Osteoblast (primary cell): ENCODE measurements at regions not wholly inside any gene's neighbourhood (a gene's known extent, or its start where the extent isn't known, plus 50 kb on each side); places are given as distances from the start of the nearest gene placed in this dataset.
"Not testable (repeated sequence)": the region's sequence is repeated elsewhere in the genome, so short reads cannot be mapped to it uniquely, and the experiment has no call there.

Source experiments
- DNase-seq: peaks from one replicate; pipeline ENCODE4 v3.0.0; 2011; ENCODE audit warnings: low spot score, mixed read lengths; ENCODE audit not compliant: insufficient read length; ENCODE audit errors: missing footprints
- H2AFZ ChIP-seq: 2 replicates; pipeline ENCODE4 v1.6.0; 2011; ENCODE audit warnings: mild to moderate bottlenecking, low read length
- H3K27ac ChIP-seq: 2 replicates; pipeline ENCODE4 v1.5.1; 2011; ENCODE audit warnings: mild to moderate bottlenecking, low read depth, low read length, moderate library complexity
- H3K27me3 ChIP-seq: 2 replicates; pipeline ENCODE4 v1.6.0; 2012; ENCODE audit warnings: mild to moderate bottlenecking, control low read depth, inconsistent platforms, low read length, moderate library complexity; ENCODE audit not compliant: insufficient read depth
- H3K36me3 ChIP-seq: 2 replicates; pipeline ENCODE4 v1.5.1; 2011; ENCODE audit warnings: mild to moderate bottlenecking, low read length, control low read depth, moderate library complexity; ENCODE audit not compliant: insufficient read depth
- H3K4me1 ChIP-seq: 2 replicates; pipeline ENCODE4 v1.5.1; 2011; ENCODE audit warnings: mild to moderate bottlenecking, low read length, control low read depth, moderate library complexity; ENCODE audit not compliant: insufficient read depth
- H3K4me2 ChIP-seq: 2 replicates; pipeline ENCODE4 v1.6.0; 2011; ENCODE audit warnings: mild to moderate bottlenecking, low read length; ENCODE audit not compliant: insufficient read depth
- H3K4me3 ChIP-seq: fragments of 200-600 bp; sonication (generic); 3 replicates; pipeline ENCODE4 v1.5.1; 2012; ENCODE audit warnings: mild to moderate bottlenecking, low read length, inconsistent platforms; ENCODE audit not compliant: insufficient read depth
- H3K79me2 ChIP-seq: 2 replicates; pipeline ENCODE4 v1.6.0; 2012; ENCODE audit warnings: mild to moderate bottlenecking, low read length, control low read depth, inconsistent platforms; ENCODE audit not compliant: insufficient read depth
- H3K9me3 ChIP-seq: 2 replicates; pipeline ENCODE4 v1.5.1; 2011; ENCODE audit warnings: low read depth, low read length, control low read depth
- H4K20me1 ChIP-seq: 2 replicates; pipeline ENCODE4 v1.6.0; 2012; ENCODE audit warnings: mild to moderate bottlenecking, low read length, control low read depth; ENCODE audit not compliant: insufficient read depth
- TF ChIP-seq, protein P1 (sequence below): IDR thresholded peaks from 2 replicates; pipeline ENCODE4 v1.5.1; 2011; ENCODE audit warnings: mild to moderate bottlenecking, low read depth, low read length, moderate library complexity; ENCODE audit errors: extremely low read depth

DNA sequence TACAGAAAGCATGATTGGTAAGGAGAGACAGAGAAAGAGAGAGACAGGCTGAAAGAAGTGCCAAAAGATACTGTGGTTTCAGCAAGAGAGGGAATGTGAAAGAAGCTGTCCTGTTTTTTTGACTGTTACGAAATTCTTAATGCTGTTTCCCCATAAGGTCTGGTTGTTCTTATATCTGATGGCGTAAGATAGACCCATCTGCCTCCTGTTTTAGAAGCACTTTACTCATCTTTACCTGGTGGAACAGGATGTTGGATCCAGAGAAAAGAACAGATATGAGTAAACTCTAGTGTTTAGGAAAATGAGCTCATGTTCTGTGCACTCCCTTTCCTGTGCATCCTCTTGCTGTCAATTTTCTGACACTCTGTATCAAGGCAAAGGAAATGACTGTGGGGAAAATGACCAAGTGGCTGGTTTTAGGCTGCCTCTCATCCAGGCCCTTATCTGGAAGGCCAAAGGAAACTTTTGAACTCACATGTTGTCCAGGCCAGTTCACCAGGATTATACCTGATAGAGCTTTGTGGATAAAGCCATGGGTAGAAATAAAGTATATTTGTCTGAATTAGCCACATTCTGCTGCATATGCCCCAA lies 311.7 kb upstream of the HTR2C start:
- Histone ChIP-seq H3K9me3 (peaks cover 4% of the 10 kb centered on the region), H3K36me3 (no peaks in the 10 kb centered on the region), H3K4me3 (no peak overlapping the region), H3K4me1 (no peaks in the 10 kb centered on the region), H3K79me2 (no peaks in the 10 kb centered on the region), H3K27ac (no peak overlapping the region), H4K20me1 (no peaks in the 10 kb centered on the region), H3K4me2 (no peak overlapping the region), H3K27me3 (no peaks in the 10 kb centered on the region), H2AFZ (no peak overlapping the region)
- no peak for DNase-seq
- TF ChIP-seq, protein P1, sequence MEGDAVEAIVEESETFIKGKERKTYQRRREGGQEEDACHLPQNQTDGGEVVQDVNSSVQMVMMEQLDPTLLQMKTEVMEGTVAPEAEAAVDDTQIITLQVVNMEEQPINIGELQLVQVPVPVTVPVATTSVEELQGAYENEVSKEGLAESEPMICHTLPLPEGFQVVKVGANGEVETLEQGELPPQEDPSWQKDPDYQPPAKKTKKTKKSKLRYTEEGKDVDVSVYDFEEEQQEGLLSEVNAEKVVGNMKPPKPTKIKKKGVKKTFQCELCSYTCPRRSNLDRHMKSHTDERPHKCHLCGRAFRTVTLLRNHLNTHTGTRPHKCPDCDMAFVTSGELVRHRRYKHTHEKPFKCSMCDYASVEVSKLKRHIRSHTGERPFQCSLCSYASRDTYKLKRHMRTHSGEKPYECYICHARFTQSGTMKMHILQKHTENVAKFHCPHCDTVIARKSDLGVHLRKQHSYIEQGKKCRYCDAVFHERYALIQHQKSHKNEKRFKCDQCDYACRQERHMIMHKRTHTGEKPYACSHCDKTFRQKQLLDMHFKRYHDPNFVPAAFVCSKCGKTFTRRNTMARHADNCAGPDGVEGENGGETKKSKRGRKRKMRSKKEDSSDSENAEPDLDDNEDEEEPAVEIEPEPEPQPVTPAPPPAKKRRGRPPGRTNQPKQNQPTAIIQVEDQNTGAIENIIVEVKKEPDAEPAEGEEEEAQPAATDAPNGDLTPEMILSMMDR: no peak

DNA sequence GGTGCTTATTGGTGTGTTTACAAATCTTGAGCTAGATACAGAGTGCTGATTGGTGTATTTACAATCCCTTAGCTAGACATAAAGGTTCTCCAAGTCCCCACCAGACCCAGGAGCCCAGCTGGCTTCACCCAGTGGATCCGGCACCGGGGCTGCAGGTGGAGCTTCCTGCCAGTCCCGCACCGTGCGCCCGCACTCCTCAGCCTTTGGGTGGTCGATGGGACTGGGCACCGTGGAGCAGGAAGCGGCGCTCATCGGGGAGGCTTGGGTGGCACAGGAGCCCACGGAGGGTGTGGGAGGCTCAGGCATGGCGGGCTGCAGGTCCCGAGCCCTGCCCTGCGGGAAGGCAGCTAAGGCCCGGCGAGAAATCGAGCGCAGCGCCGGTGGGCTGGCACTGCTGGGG lies 313.5 kb upstream of the HTR2C start:
- not testable (repeated sequence) for H3K4me1 ChIP-seq, H4K20me1 ChIP-seq, H3K27me3 ChIP-seq, H3K27ac ChIP-seq, H3K9me3 ChIP-seq, H3K36me3 ChIP-seq, DNase-seq, H3K4me2 ChIP-seq, H3K79me2 ChIP-seq, H3K4me3 ChIP-seq, H2AFZ ChIP-seq

DNA sequence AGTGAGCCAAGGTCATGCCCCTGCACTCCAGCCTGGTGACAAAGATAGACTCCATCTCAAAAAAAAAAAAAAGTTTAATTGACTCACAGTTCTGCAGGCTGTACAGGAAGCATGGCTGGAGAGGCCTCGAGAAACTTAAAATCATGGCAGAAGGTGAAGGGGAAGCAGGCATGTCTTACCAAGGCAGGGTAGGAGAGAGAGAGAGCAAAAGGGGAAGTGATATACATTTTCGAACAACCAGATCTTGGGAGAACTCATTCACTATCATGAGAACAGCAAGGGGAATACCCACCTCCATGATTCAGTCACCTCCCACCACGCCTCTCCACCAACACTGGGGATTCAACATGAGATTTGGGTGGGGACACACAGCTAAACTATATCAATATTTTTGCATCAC lies 315.2 kb upstream of the HTR2C start:
- no peaks in the 10 kb centered on the region for H3K4me1 ChIP-seq
- no peaks in the 10 kb centered on the region for H3K79me2 ChIP-seq
- TF ChIP-seq, protein P1: no peak
- H3K27ac ChIP-seq: no peak overlapping the region
- H4K20me1 ChIP-seq: no peaks in the 10 kb centered on the region
- H3K27me3 ChIP-seq: no peaks in the 10 kb centered on the region
- no peak overlapping the region for H3K4me3 ChIP-seq
- DNase-seq: no peak
- H3K9me3 ChIP-seq: peaks cover 4% of the 10 kb centered on the region
- H3K36me3 ChIP-seq: no peaks in the 10 kb centered on the region
- no peak overlapping the region for H2AFZ ChIP-seq
- no peak overlapping the region for H3K4me2 ChIP-seq

DNA sequence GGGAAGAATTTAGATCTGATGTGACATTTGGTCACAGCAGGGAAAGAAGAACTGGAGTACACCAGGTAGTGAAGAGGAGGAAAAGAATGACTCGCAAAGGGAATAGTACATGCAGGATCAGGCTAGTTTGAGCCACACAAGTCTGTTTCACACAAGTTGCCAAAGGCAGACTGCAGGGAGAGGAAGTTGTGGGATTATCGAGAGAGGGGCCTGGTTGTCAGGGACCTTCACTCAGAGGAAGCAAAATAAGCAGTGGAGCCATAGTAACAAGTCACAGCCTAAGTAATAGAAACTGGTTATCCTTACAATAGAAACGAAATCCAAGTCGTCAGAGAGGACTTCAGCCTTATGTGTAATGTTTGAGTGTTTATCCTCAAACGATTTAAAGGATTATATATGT lies 316.7 kb upstream of the HTR2C start:
- H2AFZ ChIP-seq: no peak overlapping the region
- TF ChIP-seq, protein P1: no peak

More for the DNA sequence above, 316.7 kb upstream of the HTR2C start:
- H3K4me3 ChIP-seq: no peak overlapping the region
- no peaks in the 10 kb centered on the region for H3K4me1 ChIP-seq
- H3K9me3 ChIP-seq: no peaks in the 10 kb centered on the region
- DNase-seq: no peak
- H4K20me1 ChIP-seq: no peaks in the 10 kb centered on the region
- H3K36me3 ChIP-seq: no peaks in the 10 kb centered on the region
- no peaks in the 10 kb centered on the region for H3K79me2 ChIP-seq
- H3K27me3 ChIP-seq: no peaks in the 10 kb centered on the region
- no peak overlapping the region for H3K4me2 ChIP-seq
- H3K27ac ChIP-seq: no peak overlapping the region
